A549 (cell line): ENCODE measurements at regions not wholly inside any gene's neighbourhood (a gene's known extent, or its start where the extent isn't known, plus 50 kb on each side); places are given as distances from the start of the nearest gene placed in this dataset.

Experiments
- CEBPB ChIP-seq, 2 experiments: fragments of >200 bp in 1 of 2; sonication (Bioruptor Twin) in 1 of 2; formaldehyde crosslinking in 1 of 2; IDR thresholded peaks; 2 replicates each; pipeline ENCODE4 v1.6.1; 2012 to 2016
- CHD4 ChIP-seq: fragments of 200-600 bp; sonication (generic); IDR thresholded peaks from 2 replicates; pipeline ENCODE4 v1.6.1; 2016; ENCODE audit warnings: antibody characterized with exemption, mild to moderate bottlenecking, borderline replicate concordance
- EP300 ChIP-seq, 2 experiments: fragments of >200 bp; sonication (Bioruptor Twin); formaldehyde crosslinking; IDR thresholded peaks; 2 replicates in 1 of 2; 3 replicates in 1 of 2; pipeline ENCODE4 v1.6.1; 2016 to 2017
- KDM5A ChIP-seq: fragments of 200-600 bp; sonication (generic); IDR thresholded peaks from 2 replicates; pipeline ENCODE4 v1.6.1; 2016; ENCODE audit warnings: antibody characterized with exemption, mild to moderate bottlenecking
- POLR2A ChIP-seq: IDR thresholded peaks from 2 replicates; pipeline ENCODE4 v1.6.1; 2012; ENCODE audit warnings: mild to moderate bottlenecking, low read length
- POLR2AphosphoS2 ChIP-seq: conservative IDR thresholded peaks from 2 replicates; pipeline ENCODE4 v1.6.1; 2012; ENCODE audit warnings: low read length, improper control_type of control experiment, inconsistent platforms
- RCOR1 ChIP-seq: fragments of 150-350 bp; IDR thresholded peaks from 2 replicates; pipeline ENCODE4 v1.6.1; 2014; ENCODE audit warnings: antibody characterized with exemption, low read length, low read depth
- RFX5 ChIP-seq: fragments of 450-650 bp; IDR thresholded peaks from 2 replicates; pipeline ENCODE4 v1.7.1; 2014; ENCODE audit warnings: antibody characterized with exemption, mild to moderate bottlenecking, moderate library complexity
- SMC3 ChIP-seq: fragments of >200 bp; sonication (Bioruptor Twin); formaldehyde crosslinking; IDR thresholded peaks from 3 replicates; pipeline ENCODE4 v1.6.1; 2018; ENCODE audit warnings: inconsistent platforms
- TF ChIP-seq, protein P1 (sequence below): fragments of >200 bp; sonication (Bioruptor Twin); formaldehyde crosslinking; IDR thresholded peaks from 3 replicates; pipeline ENCODE4 v1.5.1; 2016
- TF ChIP-seq, protein P2 (sequence below): fragments of 200-600 bp; sonication (generic); IDR thresholded peaks from 2 replicates; pipeline ENCODE4 v1.6.1; 2016; ENCODE audit warnings: antibody characterized with exemption, mild to moderate bottlenecking, moderate library complexity
- TF ChIP-seq, protein P3 (sequence below): IDR thresholded peaks from 2 replicates; pipeline ENCODE4 v1.6.1; 2012
- TF ChIP-seq, protein P4 (sequence below): fragments of 250-450 bp; sonication (Bioruptor Pico); IDR thresholded peaks from 2 replicates; pipeline ENCODE4 v1.5.0; 2021; ENCODE audit warnings: mild to moderate bottlenecking, moderate library complexity, borderline replicate concordance

DNA sequence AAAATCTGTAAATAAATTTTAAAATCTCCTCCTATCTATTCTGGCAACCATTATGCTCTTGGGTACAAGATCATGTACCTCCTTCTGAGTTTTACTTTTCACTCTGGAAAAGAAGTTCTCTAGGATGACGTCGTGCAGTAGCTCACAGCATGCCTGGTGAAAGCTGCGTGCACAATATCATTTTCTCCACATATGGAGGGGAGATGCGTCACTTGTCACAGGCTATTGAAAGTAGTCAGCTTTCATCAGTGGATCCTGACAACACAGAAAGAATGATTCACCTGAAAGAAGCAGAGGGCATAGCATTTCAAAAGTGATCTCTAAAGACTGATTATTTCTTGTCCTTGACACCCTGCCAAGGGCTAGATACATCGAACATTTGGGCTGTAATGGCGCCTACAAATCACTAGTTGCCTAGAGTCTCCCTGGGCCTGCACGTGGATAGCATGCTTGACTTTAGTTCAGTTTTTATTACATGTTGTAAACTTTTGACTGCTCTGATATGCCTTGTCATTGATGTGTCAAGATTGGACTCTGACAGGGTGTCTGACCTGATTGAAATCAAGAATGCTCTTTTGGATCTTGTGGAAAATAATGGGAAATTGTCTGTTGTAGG is 1365.6 kb downstream of the OLFM4 start:
- TF ChIP-seq POLR2A (no peak), EP300 (IDR thresholded peaks at IDR 0.05) (no peak), CHD4 (no peak), RFX5 (no peak), POLR2AphosphoS2 (no peak), SMC3 (no peak), CEBPB (IDR thresholded peaks at IDR 0.05) (no peak), KDM5A (no peak), RCOR1 (no peak)
- TF ChIP-seq, protein P1, sequence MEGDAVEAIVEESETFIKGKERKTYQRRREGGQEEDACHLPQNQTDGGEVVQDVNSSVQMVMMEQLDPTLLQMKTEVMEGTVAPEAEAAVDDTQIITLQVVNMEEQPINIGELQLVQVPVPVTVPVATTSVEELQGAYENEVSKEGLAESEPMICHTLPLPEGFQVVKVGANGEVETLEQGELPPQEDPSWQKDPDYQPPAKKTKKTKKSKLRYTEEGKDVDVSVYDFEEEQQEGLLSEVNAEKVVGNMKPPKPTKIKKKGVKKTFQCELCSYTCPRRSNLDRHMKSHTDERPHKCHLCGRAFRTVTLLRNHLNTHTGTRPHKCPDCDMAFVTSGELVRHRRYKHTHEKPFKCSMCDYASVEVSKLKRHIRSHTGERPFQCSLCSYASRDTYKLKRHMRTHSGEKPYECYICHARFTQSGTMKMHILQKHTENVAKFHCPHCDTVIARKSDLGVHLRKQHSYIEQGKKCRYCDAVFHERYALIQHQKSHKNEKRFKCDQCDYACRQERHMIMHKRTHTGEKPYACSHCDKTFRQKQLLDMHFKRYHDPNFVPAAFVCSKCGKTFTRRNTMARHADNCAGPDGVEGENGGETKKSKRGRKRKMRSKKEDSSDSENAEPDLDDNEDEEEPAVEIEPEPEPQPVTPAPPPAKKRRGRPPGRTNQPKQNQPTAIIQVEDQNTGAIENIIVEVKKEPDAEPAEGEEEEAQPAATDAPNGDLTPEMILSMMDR = no peak
- TF ChIP-seq, protein P2, sequence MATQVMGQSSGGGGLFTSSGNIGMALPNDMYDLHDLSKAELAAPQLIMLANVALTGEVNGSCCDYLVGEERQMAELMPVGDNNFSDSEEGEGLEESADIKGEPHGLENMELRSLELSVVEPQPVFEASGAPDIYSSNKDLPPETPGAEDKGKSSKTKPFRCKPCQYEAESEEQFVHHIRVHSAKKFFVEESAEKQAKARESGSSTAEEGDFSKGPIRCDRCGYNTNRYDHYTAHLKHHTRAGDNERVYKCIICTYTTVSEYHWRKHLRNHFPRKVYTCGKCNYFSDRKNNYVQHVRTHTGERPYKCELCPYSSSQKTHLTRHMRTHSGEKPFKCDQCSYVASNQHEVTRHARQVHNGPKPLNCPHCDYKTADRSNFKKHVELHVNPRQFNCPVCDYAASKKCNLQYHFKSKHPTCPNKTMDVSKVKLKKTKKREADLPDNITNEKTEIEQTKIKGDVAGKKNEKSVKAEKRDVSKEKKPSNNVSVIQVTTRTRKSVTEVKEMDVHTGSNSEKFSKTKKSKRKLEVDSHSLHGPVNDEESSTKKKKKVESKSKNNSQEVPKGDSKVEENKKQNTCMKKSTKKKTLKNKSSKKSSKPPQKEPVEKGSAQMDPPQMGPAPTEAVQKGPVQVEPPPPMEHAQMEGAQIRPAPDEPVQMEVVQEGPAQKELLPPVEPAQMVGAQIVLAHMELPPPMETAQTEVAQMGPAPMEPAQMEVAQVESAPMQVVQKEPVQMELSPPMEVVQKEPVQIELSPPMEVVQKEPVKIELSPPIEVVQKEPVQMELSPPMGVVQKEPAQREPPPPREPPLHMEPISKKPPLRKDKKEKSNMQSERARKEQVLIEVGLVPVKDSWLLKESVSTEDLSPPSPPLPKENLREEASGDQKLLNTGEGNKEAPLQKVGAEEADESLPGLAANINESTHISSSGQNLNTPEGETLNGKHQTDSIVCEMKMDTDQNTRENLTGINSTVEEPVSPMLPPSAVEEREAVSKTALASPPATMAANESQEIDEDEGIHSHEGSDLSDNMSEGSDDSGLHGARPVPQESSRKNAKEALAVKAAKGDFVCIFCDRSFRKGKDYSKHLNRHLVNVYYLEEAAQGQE = no peak
- TF ChIP-seq, protein P3, sequence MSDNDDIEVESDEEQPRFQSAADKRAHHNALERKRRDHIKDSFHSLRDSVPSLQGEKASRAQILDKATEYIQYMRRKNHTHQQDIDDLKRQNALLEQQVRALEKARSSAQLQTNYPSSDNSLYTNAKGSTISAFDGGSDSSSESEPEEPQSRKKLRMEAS = no peak
- TF ChIP-seq, protein P4, sequence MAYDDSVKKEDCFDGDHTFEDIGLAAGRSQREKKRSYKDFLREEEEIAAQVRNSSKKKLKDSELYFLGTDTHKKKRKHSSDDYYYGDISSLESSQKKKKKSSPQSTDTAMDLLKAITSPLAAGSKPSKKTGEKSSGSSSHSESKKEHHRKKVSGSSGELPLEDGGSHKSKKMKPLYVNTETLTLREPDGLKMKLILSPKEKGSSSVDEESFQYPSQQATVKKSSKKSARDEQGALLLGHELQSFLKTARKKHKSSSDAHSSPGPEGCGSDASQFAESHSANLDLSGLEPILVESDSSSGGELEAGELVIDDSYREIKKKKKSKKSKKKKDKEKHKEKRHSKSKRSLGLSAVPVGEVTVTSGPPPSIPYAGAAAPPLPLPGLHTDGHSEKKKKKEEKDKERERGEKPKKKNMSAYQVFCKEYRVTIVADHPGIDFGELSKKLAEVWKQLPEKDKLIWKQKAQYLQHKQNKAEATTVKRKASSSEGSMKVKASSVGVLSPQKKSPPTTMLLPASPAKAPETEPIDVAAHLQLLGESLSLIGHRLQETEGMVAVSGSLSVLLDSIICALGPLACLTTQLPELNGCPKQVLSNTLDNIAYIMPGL = no peak
